GM12891 (cell line): ENCODE measurements at regions not wholly inside any gene's neighbourhood (a gene's known extent, or its start where the extent isn't known, plus 50 kb on each side); places are given as distances from the start of the nearest gene placed in this dataset.

Source experiments
- POLR2A ChIP-seq: IDR thresholded peaks from 2 replicates; pipeline ENCODE4 v1.6.1; 2011; ENCODE audit warnings: low read depth, low read length, control low read depth
- POLR2AphosphoS5 ChIP-seq: IDR thresholded peaks from 2 replicates; pipeline ENCODE4 v1.6.1; 2011; ENCODE audit warnings: low read depth, low read length, control low read depth
- TAF1 ChIP-seq: IDR thresholded peaks from 2 replicates; pipeline ENCODE4 v1.6.1; 2011; ENCODE audit warnings: low read depth, low read length, control low read depth

- no peak for TF ChIP-seq POLR2AphosphoS5
- TF ChIP-seq POLR2A, result no peak
- no peak for TF ChIP-seq TAF1
These were observed 700.3 kb downstream of the TUSC7 start for GRCh38 chr3:117409701-117410459.
